NCI-H82 (cell line): ENCODE measurements at regions not wholly inside any gene's neighbourhood (a gene's known extent, or its start where the extent isn't known, plus 50 kb on each side); places are given as distances from the start of the nearest gene placed in this dataset.
"Not testable (repeated sequence)": the region's sequence is repeated elsewhere in the genome, so short reads cannot be mapped to it uniquely, and the experiment has no call there.

Experiments used
- DNase-seq: peaks from one replicate; lab custom pipeline; 2025; lab: John Stamatoyannopoulos, UW

- DNase-seq = not testable (repeated sequence)
These were observed 116.1 kb upstream of the GJE1 start for GRCh38 chr6:142016666-142017065.

GRCh38 chr6:142015463-142015862, 117.3 kb upstream of the GJE1 start:
- not testable (repeated sequence) for DNase-seq

GRCh38 chr6:142015011-142015410, 117.7 kb upstream of the GJE1 start:
- DNase-seq = no peak

GRCh38 chr6:142014515-142014914, 118.2 kb upstream of the GJE1 start:
- no peak for DNase-seq

- no peak for DNase-seq
These were observed 118.7 kb upstream of the GJE1 start for GRCh38 chr6:142013875-142014495.

- DNase-seq = no peak
These were observed 119.4 kb upstream of the GJE1 start for GRCh38 chr6:142013287-142013686.

- DNase-seq = no peak
These were observed 121.0 kb upstream of the GJE1 start for GRCh38 chr6:142011775-142012174.

- no peak for DNase-seq
These were observed 121.6 kb upstream of the GJE1 start for GRCh38 chr6:142011156-142011555.

GRCh38 chr6:142009647-142010046, 123.1 kb upstream of the GJE1 start:
- DNase-seq = no peak

GRCh38 chr6:142008781-142009180, 123.9 kb upstream of the GJE1 start:
- no peak for DNase-seq

GRCh38 chr6:142008016-142008735, 124.5 kb upstream of the GJE1 start:
- no peak for DNase-seq

- no peak for DNase-seq
These were observed 127.7 kb upstream of the GJE1 start for GRCh38 chr6:142005021-142005420.

- DNase-seq = no peak
These were observed 129.8 kb upstream of the GJE1 start for GRCh38 chr6:142002825-142003405.

GRCh38 chr6:141996823-141997222, 135.9 kb upstream of the GJE1 start:
- no peak for DNase-seq

GRCh38 chr6:141992109-141992508, 140.6 kb upstream of the GJE1 start:
- DNase-seq = no peak

- DNase-seq = no peak
These were observed 141.9 kb upstream of the GJE1 start for GRCh38 chr6:141990840-141991239.

- no peak for DNase-seq
These were observed 143.1 kb upstream of the GJE1 start for GRCh38 chr6:141989706-141989959.

- peak; percentile 68 for DNase-seq
These were observed 143.6 kb upstream of the GJE1 start for GRCh38 chr6:141988954-141989705.

GRCh38 chr6:141988327-141988726, 144.4 kb upstream of the GJE1 start:
- DNase-seq = no peak

GRCh38 chr6:141986457-141986856, 146.3 kb upstream of the GJE1 start:
- DNase-seq = no peak

- no peak for DNase-seq
These were observed 151.5 kb upstream of the GJE1 start for GRCh38 chr6:141981190-141981589.

- no peak for DNase-seq
These were observed 154.9 kb upstream of the GJE1 start for GRCh38 chr6:141977782-141978181.

GRCh38 chr6:141976994-141977393, 155.7 kb upstream of the GJE1 start:
- DNase-seq = no peak
